Endothelial cell of umbilical vein (primary cell): ENCODE measurements at regions not wholly inside any gene's neighbourhood (a gene's known extent, or its start where the extent isn't known, plus 50 kb on each side); places are given as distances from the start of the nearest gene placed in this dataset.

ENCODE experiments used
- BruUV-seq: library from RNA; stranded (reverse); fragments of 400-500 nt; replicated peaks from 2 replicates; lab custom pipeline; 2021; lab: Mats Ljungman, UMichigan
- CTCF ChIA-PET: fragments of 300-600, 350-600 bp; sonication (Branson Sonifier 250); formaldehyde crosslinking; loops from one replicate; lab custom pipeline; 2021; ENCODE audit warnings: antibody characterized with exemption, inconsistent platforms; lab: Charles Lee
- POLR2A ChIA-PET: fragments of 300-600, 350-600 bp; sonication (Branson Sonifier 250); formaldehyde crosslinking; loops from one replicate; lab custom pipeline; 2021; ENCODE audit warnings: antibody characterized with exemption, inconsistent platforms; lab: Charles Lee
- DNase-seq: peaks from one replicate; pipeline ENCODE4 v3.0.0-alpha.2; 2011; ENCODE audit warnings: low read depth, low spot score
- FAIRE-seq: peaks from 2 replicates; lab custom pipeline; 2011; peaks lifted over from hg19 to GRCh38; lab: Jason Lieb, UNC
- H2AFZ ChIP-seq: 2 replicates; pipeline ENCODE4 v1.6.0; 2012; ENCODE audit warnings: low read depth, low read length, control low read depth, inconsistent platforms
- H3K27ac ChIP-seq: 2 replicates; pipeline ENCODE4 v1.5.1; 2011; ENCODE audit warnings: low read depth, mild to moderate bottlenecking, control low read depth, low read length, moderate library complexity; ENCODE audit not compliant: insufficient read depth
- H3K27me3 ChIP-seq, 2 experiments: 2 replicates each; pipeline versions ENCODE4 v1.6.0 to v1.6.1; 2011; ENCODE audit warnings: low read length in 2 of 2, mixed read lengths in 1 of 2; ENCODE audit not compliant: control insufficient read depth in 2 of 2, insufficient read depth in 2 of 2
- H3K36me3 ChIP-seq, 2 experiments: 2 replicates in 1 of 2; 3 replicates in 1 of 2; pipeline ENCODE4 v1.5.1; 2011; ENCODE audit warnings: low read length in 2 of 2, mild to moderate bottlenecking in 1 of 2, moderate library complexity in 1 of 2; ENCODE audit not compliant: control insufficient read depth in 2 of 2, insufficient read depth in 2 of 2; ENCODE audit errors: extremely low read depth in 1 of 2
- H3K4me1 ChIP-seq: 3 replicates; pipeline ENCODE4 v1.5.1; 2011; ENCODE audit warnings: mild to moderate bottlenecking, low read length; ENCODE audit not compliant: control insufficient read depth, insufficient read depth; ENCODE audit errors: extremely low read depth
- H3K4me2 ChIP-seq: 2 replicates; pipeline ENCODE4 v1.6.1; 2011; ENCODE audit warnings: low read length, control low read depth, mixed read lengths; ENCODE audit not compliant: insufficient read depth
- H3K4me3 ChIP-seq, 3 experiments: fragments of 200-600 bp in 1 of 3; sonication (generic), shearing (Covaris generic) in 1 of 3; replicated peaks in 1 of 3; 2 replicates each; pipeline ENCODE4 v1.5.1; 2011 to 2016; ENCODE audit warnings: control low read depth in 3 of 3, low read length in 3 of 3, mild to moderate bottlenecking in 2 of 3, inconsistent platforms in 1 of 3, low read depth in 1 of 3, moderate library complexity in 1 of 3; ENCODE audit not compliant: insufficient read depth in 1 of 3
- H3K79me2 ChIP-seq: 2 replicates; pipeline ENCODE4 v1.6.0; 2012; ENCODE audit warnings: low read length, inconsistent platforms; ENCODE audit not compliant: control insufficient read depth, insufficient read depth
- H3K9ac ChIP-seq: replicated peaks from 2 replicates; pipeline ENCODE3; 2011; ENCODE audit warnings: low read length, control low read depth; ENCODE audit not compliant: insufficient read depth; ENCODE audit errors: extremely low read depth
- H3K9me1 ChIP-seq: replicated peaks from 3 replicates; pipeline ENCODE4 v1.6.0; 2011; ENCODE audit warnings: mild to moderate bottlenecking, low read length; ENCODE audit not compliant: control insufficient read depth, insufficient read depth; ENCODE audit errors: extremely low read depth
- H3K9me3 ChIP-seq: replicated peaks from 2 replicates; pipeline ENCODE4 v1.5.1; 2012; ENCODE audit warnings: low read length, inconsistent platforms; ENCODE audit not compliant: control insufficient read depth, insufficient read depth
- H4K20me1 ChIP-seq: replicated peaks from 2 replicates; pipeline ENCODE3; 2011; ENCODE audit warnings: mild to moderate bottlenecking, low read length; ENCODE audit not compliant: control insufficient read depth, insufficient read depth; ENCODE audit errors: extremely low read depth
- EZH2 ChIP-seq: IDR thresholded peaks from 2 replicates; pipeline ENCODE4 v1.6.1; 2012; ENCODE audit warnings: borderline replicate concordance, low read depth, mild to moderate bottlenecking, moderate library complexity, low read length, inconsistent platforms; ENCODE audit not compliant: severe bottlenecking
- FOS ChIP-seq: IDR thresholded peaks from 2 replicates; pipeline ENCODE4 v1.6.1; 2011; ENCODE audit warnings: mild to moderate bottlenecking, low read length, moderate library complexity, borderline replicate concordance; ENCODE audit not compliant: insufficient read depth
- MYC ChIP-seq: IDR thresholded peaks from one replicate; pipeline ENCODE4 v1.6.1; 2011; ENCODE audit warnings: mild to moderate bottlenecking, low read depth, low read length
- POLR2A ChIP-seq: IDR thresholded peaks from 2 replicates; pipeline ENCODE4 v1.6.1; 2012; ENCODE audit warnings: low read depth, mild to moderate bottlenecking, control low read depth, low read length
- POLR2AphosphoS5 ChIP-seq: IDR thresholded peaks from 2 replicates; pipeline ENCODE4 v1.6.1; 2012; ENCODE audit warnings: low read depth, mild to moderate bottlenecking, control low read depth, low read length, moderate library complexity; ENCODE audit not compliant: insufficient read depth
- dilution Hi-C: fragments of 300-500 bp; cut with MboI; formaldehyde crosslinking; loops from one replicate; pipeline ENCODE4 v1.15.0; 2019; ENCODE audit warnings: low sequenced_read_pairs; ENCODE audit not compliant: extremely low pct_ligation_motif_present
- intact Hi-C: fragments of 100-400 bp; cut with micrococcal nuclease; formaldehyde crosslinking; loops from one replicate; pipeline ENCODE4 v1.10.0; 2022
- TF ChIP-seq, protein P1 (sequence below), 2 donors: IDR thresholded peaks; 1 replicate in 1 of 2; 2 replicates in 1 of 2; pipeline ENCODE4 v1.5.1; 2011; ENCODE audit warnings: low read length in 2 of 2, mild to moderate bottlenecking in 2 of 2, moderate library complexity in 2 of 2, control low read depth in 1 of 2, inconsistent platforms in 1 of 2, low read depth in 1 of 2; ENCODE audit not compliant: insufficient read depth in 1 of 2; ENCODE audit errors: extremely low read depth in 1 of 2
- TF ChIP-seq, protein P2 (sequence below): IDR thresholded peaks from 2 replicates; pipeline ENCODE4 v1.6.1; 2011; ENCODE audit not compliant: insufficient read depth, insufficient read length

DNA sequence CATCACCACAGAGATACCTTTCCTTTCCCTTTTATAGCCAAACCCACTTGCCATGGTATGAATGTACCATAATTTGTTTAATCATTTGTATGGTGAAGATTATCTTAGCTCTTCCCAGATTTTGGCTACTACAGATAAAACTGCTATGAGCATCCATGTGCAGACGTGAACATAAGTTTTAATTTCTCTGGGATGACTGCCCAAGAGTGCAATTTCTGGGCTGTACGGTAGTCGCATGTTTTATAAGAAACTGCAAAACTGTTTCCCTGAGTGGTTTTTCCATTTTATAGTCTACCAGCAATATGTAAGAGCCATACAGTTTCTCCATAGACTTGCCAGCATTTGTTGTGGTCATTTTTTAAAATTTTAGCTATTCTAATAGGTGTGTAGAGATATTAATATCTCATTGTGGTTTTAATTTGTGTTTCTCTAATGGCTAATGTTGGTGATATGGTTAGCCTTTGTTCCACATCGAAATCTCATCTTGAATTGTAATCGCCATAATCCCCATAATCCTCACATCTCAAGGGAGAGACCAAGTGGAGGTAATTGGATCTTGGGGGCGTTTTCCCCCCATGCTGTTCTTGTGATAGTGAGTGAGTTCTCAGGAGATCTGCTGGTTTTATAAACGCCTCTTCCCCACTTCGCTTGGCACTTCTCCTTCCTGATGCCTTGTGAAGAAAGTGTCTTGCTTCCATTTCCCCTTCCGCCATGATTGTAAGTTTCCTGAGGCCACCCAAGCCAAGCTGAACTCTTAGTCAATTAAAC lies 628.5 kb upstream of the KLHL29 start:
- ChIA-PET POLR2A (no interaction called here), CTCF (no interaction called here)
- no peak for TF ChIP-seq EZH2
- no peak for TF ChIP-seq MYC
- no peak for TF ChIP-seq POLR2A
- TF ChIP-seq, protein P1, sequence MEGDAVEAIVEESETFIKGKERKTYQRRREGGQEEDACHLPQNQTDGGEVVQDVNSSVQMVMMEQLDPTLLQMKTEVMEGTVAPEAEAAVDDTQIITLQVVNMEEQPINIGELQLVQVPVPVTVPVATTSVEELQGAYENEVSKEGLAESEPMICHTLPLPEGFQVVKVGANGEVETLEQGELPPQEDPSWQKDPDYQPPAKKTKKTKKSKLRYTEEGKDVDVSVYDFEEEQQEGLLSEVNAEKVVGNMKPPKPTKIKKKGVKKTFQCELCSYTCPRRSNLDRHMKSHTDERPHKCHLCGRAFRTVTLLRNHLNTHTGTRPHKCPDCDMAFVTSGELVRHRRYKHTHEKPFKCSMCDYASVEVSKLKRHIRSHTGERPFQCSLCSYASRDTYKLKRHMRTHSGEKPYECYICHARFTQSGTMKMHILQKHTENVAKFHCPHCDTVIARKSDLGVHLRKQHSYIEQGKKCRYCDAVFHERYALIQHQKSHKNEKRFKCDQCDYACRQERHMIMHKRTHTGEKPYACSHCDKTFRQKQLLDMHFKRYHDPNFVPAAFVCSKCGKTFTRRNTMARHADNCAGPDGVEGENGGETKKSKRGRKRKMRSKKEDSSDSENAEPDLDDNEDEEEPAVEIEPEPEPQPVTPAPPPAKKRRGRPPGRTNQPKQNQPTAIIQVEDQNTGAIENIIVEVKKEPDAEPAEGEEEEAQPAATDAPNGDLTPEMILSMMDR (IDR thresholded peaks at IDR 0.05; ENCODE audit: extremely low read depth in 1 of 2, insufficient read depth in 1 of 2, low read depth in 1 of 2, low read length in 2 of 2) = no peak
- TF ChIP-seq FOS = no peak
- TF ChIP-seq, protein P2, sequence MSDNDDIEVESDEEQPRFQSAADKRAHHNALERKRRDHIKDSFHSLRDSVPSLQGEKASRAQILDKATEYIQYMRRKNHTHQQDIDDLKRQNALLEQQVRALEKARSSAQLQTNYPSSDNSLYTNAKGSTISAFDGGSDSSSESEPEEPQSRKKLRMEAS = no peak
- no peak for TF ChIP-seq POLR2AphosphoS5
- Histone ChIP-seq H3K36me3 (no peaks in the 10 kb centered on the region), H3K27me3 (no peaks in the 10 kb centered on the region), H4K20me1 (no peaks in the 10 kb centered on the region), H3K9me3 (no peaks in the 10 kb centered on the region), H3K27ac (no peak overlapping the region), H3K4me1 (no peaks in the 10 kb centered on the region), H3K4me3 (no peak overlapping the region), H2AFZ (no peak overlapping the region), H3K4me2 (no peak overlapping the region), H3K9ac (no peak overlapping the region), H3K9me1 (no peaks in the 10 kb centered on the region), H3K79me2 (no peaks in the 10 kb centered on the region)
- dilution Hi-C loops (no loop called here), intact Hi-C loops (no loop called here)
- BruUV-seq = no TSS peak
- FAIRE-seq (no peak), DNase-seq (no peak)
